Ovary (tissue), 3 donors: ENCODE measurements at regions not wholly inside any gene's neighbourhood (a gene's known extent, or its start where the extent isn't known, plus 50 kb on each side); places are given as distances from the start of the nearest gene placed in this dataset.

ENCODE experiments used
- CTCF ChIP-seq, 3 donors: fragments of 450-650 bp in 2 of 3; fragments of 200-600 bp in 1 of 3; IDR thresholded peaks; one replicate each; pipeline versions ENCODE4 v1.5.1 to v1.8.0; 2016 to 2022; ENCODE audit warnings: antibody characterized with exemption in 3 of 3, mild to moderate bottlenecking in 1 of 3
- POLR2A ChIP-seq: fragments of 450-650 bp; IDR thresholded peaks from one replicate; pipeline ENCODE4 v1.6.1; 2017; ENCODE audit warnings: antibody characterized with exemption, mild to moderate bottlenecking, moderate library complexity
- donor health status: DM: no; HTN: no; CAD: no.

- TF ChIP-seq POLR2A (no peak), CTCF (IDR thresholded peaks at IDR 0.05) (no peak)
These were observed 781.9 kb upstream of the MGAT4C start for GRCh38 chr12:87038098-87038497.
